ENCODE measurements at regions not wholly inside any gene's neighbourhood (a gene's known extent, or its start where the extent isn't known, plus 50 kb on each side); places are given as distances from the start of the nearest gene placed in this dataset.

DNA sequence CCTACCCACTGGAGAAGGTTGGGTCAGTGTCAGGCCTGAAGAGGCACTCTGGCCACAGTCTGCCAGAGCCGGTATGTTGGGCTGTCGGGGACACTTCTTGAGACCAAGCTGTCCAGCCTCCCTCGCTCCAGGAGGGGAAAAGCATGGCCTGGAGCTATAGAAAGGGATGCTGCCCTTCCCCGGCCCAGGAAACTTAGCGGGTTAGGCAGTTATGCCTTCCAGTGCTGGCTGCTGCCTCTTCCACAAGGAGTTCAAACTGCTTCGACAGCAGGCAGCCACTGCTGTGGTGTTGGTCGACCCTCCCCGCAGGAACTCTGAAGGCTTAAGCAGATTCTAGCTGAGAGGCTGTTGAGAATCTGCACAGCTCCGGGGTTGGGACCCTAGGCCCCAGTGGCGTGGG, 819.4 kb downstream of the DIPK2A start:
- no peaks in the 10 kb centered on the region for H3K36me3 Mint-ChIP-seq (ENCODE audit: insufficient read depth, unreplicated experiment)
- no peak overlapping the region for H3K27ac Mint-ChIP-seq (ENCODE audit: unreplicated experiment)
- DNase-seq, result no peak
- BruUV-seq (replicated peaks), result no TSS peak
- no peak overlapping the region for H3K4me3 Mint-ChIP-seq (ENCODE audit: low read depth, unreplicated experiment)
- no peaks in the 10 kb centered on the region for H3K9me3 Mint-ChIP-seq (ENCODE audit: low read depth, unreplicated experiment)
- intact Hi-C loops (cut with micrococcal nuclease; ENCODE audit: unreplicated experiment), result no loop called here
- no peak for TF ChIP-seq CTCF (IDR thresholded peaks at IDR 0.05; ENCODE audit: unreplicated experiment)
- H3K4me1 Mint-ChIP-seq (ENCODE audit: low read depth, unreplicated experiment), result no peaks in the 10 kb centered on the region
- no peaks in the 10 kb centered on the region for H3K27me3 Mint-ChIP-seq (ENCODE audit: unreplicated experiment)
- CTCF ChIA-PET, result no interaction called here

GRCh38 chr3:144801890-144802289, 830.3 kb downstream of the DIPK2A start:
- no TSS peak for BruUV-seq (replicated peaks)
- TF ChIP-seq CTCF (IDR thresholded peaks at IDR 0.05; ENCODE audit: unreplicated experiment), result no peak
- Mint-ChIP-seq H3K36me3 (ENCODE audit: insufficient read depth, unreplicated experiment) (no peaks in the 10 kb centered on the region), H3K4me3 (ENCODE audit: low read depth, unreplicated experiment) (no peak overlapping the region), H3K9me3 (ENCODE audit: low read depth, unreplicated experiment) (peaks cover 2% of the 10 kb centered on the region), H3K27me3 (ENCODE audit: unreplicated experiment) (no peaks in the 10 kb centered on the region), H3K4me1 (ENCODE audit: low read depth, unreplicated experiment) (no peaks in the 10 kb centered on the region), H3K27ac (ENCODE audit: unreplicated experiment) (no peak overlapping the region)
- CTCF ChIA-PET, result no interaction called here
- intact Hi-C loops (cut with micrococcal nuclease; ENCODE audit: unreplicated experiment), result no loop called here
- no peak for DNase-seq

GRCh38 chr3:144809380-144809779, 837.8 kb downstream of the DIPK2A start:
- no peak for DNase-seq
- no TSS peak for BruUV-seq (replicated peaks)
- intact Hi-C loops (cut with micrococcal nuclease; ENCODE audit: unreplicated experiment), result no loop called here
- Mint-ChIP-seq H3K9me3 (ENCODE audit: low read depth, unreplicated experiment) (no peaks in the 10 kb centered on the region), H3K36me3 (ENCODE audit: insufficient read depth, unreplicated experiment) (no peaks in the 10 kb centered on the region), H3K4me3 (ENCODE audit: low read depth, unreplicated experiment) (no peak overlapping the region), H3K27me3 (ENCODE audit: unreplicated experiment) (no peaks in the 10 kb centered on the region), H3K4me1 (ENCODE audit: low read depth, unreplicated experiment) (no peaks in the 10 kb centered on the region), H3K27ac (ENCODE audit: unreplicated experiment) (no peak overlapping the region)
- CTCF ChIA-PET, result interaction anchor here (0.6 kb wide), 1 partner anchor 126 kb away, joined by 3 read pairs; no protein-coding TSS in a partner anchor
- TF ChIP-seq CTCF (IDR thresholded peaks at IDR 0.05; ENCODE audit: unreplicated experiment), result no peak

DNA sequence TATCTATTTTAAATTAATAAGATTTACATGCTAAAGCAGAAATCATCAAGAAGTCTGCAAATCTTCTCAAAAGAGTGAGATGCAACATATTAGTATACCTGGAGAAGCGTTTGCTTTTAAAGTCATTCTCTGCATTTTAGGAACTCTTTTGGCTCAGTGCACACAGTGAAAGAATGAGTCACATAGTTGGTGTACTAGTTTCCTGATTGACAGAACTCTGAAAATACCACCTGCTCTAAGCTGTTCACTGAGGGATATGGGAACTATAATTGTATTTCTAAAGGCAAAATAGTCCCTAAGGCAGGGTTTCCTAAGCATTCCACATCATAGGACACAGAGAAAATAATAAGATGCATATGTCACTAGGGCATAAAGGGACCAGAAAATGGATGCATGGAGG, 838.5 kb downstream of the DIPK2A start:
- no TSS peak for BruUV-seq (replicated peaks)
- H3K4me3 Mint-ChIP-seq (ENCODE audit: low read depth, unreplicated experiment), result no peak overlapping the region
- CTCF ChIA-PET, result no interaction called here
- H3K27me3 Mint-ChIP-seq (ENCODE audit: unreplicated experiment), result no peaks in the 10 kb centered on the region
- TF ChIP-seq CTCF (IDR thresholded peaks at IDR 0.05; ENCODE audit: unreplicated experiment), result no peak
- DNase-seq, result no peak
- H3K9me3 Mint-ChIP-seq (ENCODE audit: low read depth, unreplicated experiment), result no peaks in the 10 kb centered on the region
- H3K36me3 Mint-ChIP-seq (ENCODE audit: insufficient read depth, unreplicated experiment), result no peaks in the 10 kb centered on the region
- intact Hi-C loops (cut with micrococcal nuclease; ENCODE audit: unreplicated experiment), result no loop called here
- H3K4me1 Mint-ChIP-seq (ENCODE audit: low read depth, unreplicated experiment), result no peaks in the 10 kb centered on the region
- H3K27ac Mint-ChIP-seq (ENCODE audit: unreplicated experiment), result no peak overlapping the region

Measured in Calu3 (cell line).